CD4-positive, alpha-beta T cell treated with Interleukin-1 beta for 1 hour (primary cell): ENCODE measurements at regions not wholly inside any gene's neighbourhood (a gene's known extent, or its start where the extent isn't known, plus 50 kb on each side); places are given as distances from the start of the nearest gene placed in this dataset.
"Not testable (repeated sequence)": the region's sequence is repeated elsewhere in the genome, so short reads cannot be mapped to it uniquely, and the experiment has no call there.

Source experiments
- DNase-seq, 2 donors: peaks; one replicate each; pipeline ENCODE4 v3.0.0-alpha.2; 2020 to 2022

- DNase-seq: not testable (repeated sequence)
These were observed 786.9 kb downstream of the TTLL7 start for GRCh38 chr1:83212033-83212432.

GRCh38 chr1:83208540-83208939 lies 790.4 kb downstream of the TTLL7 start:
- not testable (repeated sequence) for DNase-seq

GRCh38 chr1:83194610-83195009 lies 804.3 kb downstream of the TTLL7 start:
- not testable (repeated sequence) for DNase-seq

- DNase-seq: not testable (repeated sequence)
These were observed 816.8 kb downstream of the TTLL7 start for GRCh38 chr1:83182033-83182728.

GRCh38 chr1:83180621-83181020 lies 818.3 kb downstream of the TTLL7 start:
- DNase-seq: not testable (repeated sequence)

GRCh38 chr1:83167634-83168033 lies 831.3 kb downstream of the TTLL7 start:
- DNase-seq: not testable (repeated sequence)

- not testable (repeated sequence) for DNase-seq
These were observed 835.0 kb downstream of the TTLL7 start for GRCh38 chr1:83163879-83164475.

- not testable (repeated sequence) for DNase-seq
These were observed 840.0 kb downstream of the TTLL7 start for GRCh38 chr1:83158924-83159323.

GRCh38 chr1:83154306-83154705 lies 844.6 kb downstream of the TTLL7 start:
- DNase-seq: not testable (repeated sequence)

GRCh38 chr1:83151167-83151898 lies 847.6 kb downstream of the TTLL7 start:
- not testable (repeated sequence) for DNase-seq

GRCh38 chr1:83150479-83150878 lies 848.5 kb downstream of the TTLL7 start:
- not testable (repeated sequence) for DNase-seq

- DNase-seq: not testable (repeated sequence)
These were observed 853.1 kb downstream of the TTLL7 start for GRCh38 chr1:83145820-83146219.

GRCh38 chr1:83142802-83143201 lies 856.1 kb downstream of the TTLL7 start:
- DNase-seq: not testable (repeated sequence)

- not testable (repeated sequence) for DNase-seq
These were observed 863.3 kb downstream of the TTLL7 start for GRCh38 chr1:83135524-83136157.

GRCh38 chr1:83134322-83135014 lies 864.5 kb downstream of the TTLL7 start:
- DNase-seq: not testable (repeated sequence)

- no peak for DNase-seq
These were observed 867.3 kb downstream of the TTLL7 start for GRCh38 chr1:83131692-83131955.

- no peak for DNase-seq
These were observed 867.8 kb downstream of the TTLL7 start for GRCh38 chr1:83130886-83131691.

- DNase-seq: no peak
These were observed 869.8 kb downstream of the TTLL7 start for GRCh38 chr1:83129107-83129506.

- no peak for DNase-seq
These were observed 873.5 kb downstream of the TTLL7 start for GRCh38 chr1:83125456-83125855.

- DNase-seq: no peak
These were observed 875.9 kb downstream of the TTLL7 start for GRCh38 chr1:83123019-83123418.

- no peak for DNase-seq
These were observed 880.5 kb downstream of the TTLL7 start for GRCh38 chr1:83118472-83118871.

- not testable (repeated sequence) for DNase-seq
These were observed 881.9 kb downstream of the TTLL7 start for GRCh38 chr1:83117030-83117429.
